Uterus (tissue), 3 donors: ENCODE measurements at regions not wholly inside any gene's neighbourhood (a gene's known extent, or its start where the extent isn't known, plus 50 kb on each side); places are given as distances from the start of the nearest gene placed in this dataset.

Source experiments
- DNase-seq, 2 donors: peaks; one replicate each; pipeline ENCODE4 v3.0.0-alpha.2; 2019 to 2020
- H3K27ac ChIP-seq, 2 donors: fragments of 200-600 bp; sonication (generic); 1 replicate in 1 of 2; 2 replicates in 1 of 2; pipeline ENCODE4 v1.5.1; 2016 to 2018
- H3K27me3 ChIP-seq, 2 donors: fragments of 200-600 bp; sonication (generic); one replicate each; pipeline ENCODE4 v1.5.1; 2018 to 2019; ENCODE audit warnings: control low read depth in 1 of 2
- H3K36me3 ChIP-seq, 2 donors: fragments of 200-600 bp; sonication (generic); one replicate each; pipeline ENCODE4 v1.5.1; 2019; ENCODE audit warnings: control low read depth in 1 of 2
- H3K4me1 ChIP-seq, 2 donors: fragments of 200-600 bp; sonication (generic); one replicate each; pipeline ENCODE4 v1.5.1; 2018 to 2019; ENCODE audit warnings: control low read depth in 1 of 2
- H3K4me3 ChIP-seq, 2 donors: fragments of 200-600 bp; sonication (generic); 1 replicate in 1 of 2; 2 replicates in 1 of 2; pipeline ENCODE4 v1.5.1; 2018 to 2019; ENCODE audit warnings: mild to moderate bottlenecking in 1 of 2
- H3K9me3 ChIP-seq, 2 donors: fragments of 200-600 bp; sonication (generic); one replicate each; pipeline ENCODE4 v1.5.1; 2019; ENCODE audit warnings: control low read depth in 1 of 2
- POLR2A ChIP-seq, 2 donors: fragments of 450-650 bp; IDR thresholded peaks; one replicate each; pipeline ENCODE4 v1.6.1; 2016; ENCODE audit warnings: antibody characterized with exemption in 2 of 2, mild to moderate bottlenecking in 1 of 2, moderate library complexity in 1 of 2
- intact Hi-C: fragments of 100-400 bp; cut with DNase I; formaldehyde crosslinking; loops from one replicate; pipeline ENCODE4 v1.15.1; 2023; ENCODE audit warnings: low total_unique reads
- TF ChIP-seq, protein P1 (sequence below), 4 experiments: fragments of 200-600 bp in 2 of 4; fragments of 450-650 bp in 2 of 4; sonication (generic) in 2 of 4; IDR thresholded peaks; one replicate each; pipeline ENCODE4 v1.5.1; 2016 to 2019; ENCODE audit warnings: antibody characterized with exemption in 4 of 4, mild to moderate bottlenecking in 2 of 4, moderate library complexity in 1 of 4
- donor health status: DM: yes; HTN: yes; CAD: no.

DNA sequence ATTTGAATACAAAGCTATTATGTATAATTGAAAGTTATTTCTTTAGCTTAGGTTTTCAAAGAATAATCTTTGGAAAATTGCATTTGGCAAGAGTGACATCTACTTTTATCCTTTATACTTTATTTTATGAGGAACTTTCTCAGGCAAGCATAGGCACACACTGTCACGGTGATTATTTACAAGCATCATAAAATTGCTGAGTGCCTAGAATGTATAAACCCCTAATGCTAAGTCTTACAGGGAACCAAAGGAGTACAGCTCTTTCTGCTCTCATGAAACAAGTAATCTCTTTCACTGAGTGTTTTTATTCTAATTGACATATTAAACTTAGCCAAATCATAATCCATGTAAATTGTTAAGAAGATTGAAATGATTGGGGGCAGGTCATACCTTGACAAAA is 154.9 kb downstream of the FSCB start:
- no peak for DNase-seq
- Histone ChIP-seq H3K9me3 (no peaks in the 10 kb centered on the region), H3K4me3 (no peak overlapping the region), H3K27ac (no peak overlapping the region), H3K27me3 (no peaks in the 10 kb centered on the region), H3K4me1 (no peaks in the 10 kb centered on the region), H3K36me3 (no peaks in the 10 kb centered on the region)
- TF ChIP-seq, protein P1, sequence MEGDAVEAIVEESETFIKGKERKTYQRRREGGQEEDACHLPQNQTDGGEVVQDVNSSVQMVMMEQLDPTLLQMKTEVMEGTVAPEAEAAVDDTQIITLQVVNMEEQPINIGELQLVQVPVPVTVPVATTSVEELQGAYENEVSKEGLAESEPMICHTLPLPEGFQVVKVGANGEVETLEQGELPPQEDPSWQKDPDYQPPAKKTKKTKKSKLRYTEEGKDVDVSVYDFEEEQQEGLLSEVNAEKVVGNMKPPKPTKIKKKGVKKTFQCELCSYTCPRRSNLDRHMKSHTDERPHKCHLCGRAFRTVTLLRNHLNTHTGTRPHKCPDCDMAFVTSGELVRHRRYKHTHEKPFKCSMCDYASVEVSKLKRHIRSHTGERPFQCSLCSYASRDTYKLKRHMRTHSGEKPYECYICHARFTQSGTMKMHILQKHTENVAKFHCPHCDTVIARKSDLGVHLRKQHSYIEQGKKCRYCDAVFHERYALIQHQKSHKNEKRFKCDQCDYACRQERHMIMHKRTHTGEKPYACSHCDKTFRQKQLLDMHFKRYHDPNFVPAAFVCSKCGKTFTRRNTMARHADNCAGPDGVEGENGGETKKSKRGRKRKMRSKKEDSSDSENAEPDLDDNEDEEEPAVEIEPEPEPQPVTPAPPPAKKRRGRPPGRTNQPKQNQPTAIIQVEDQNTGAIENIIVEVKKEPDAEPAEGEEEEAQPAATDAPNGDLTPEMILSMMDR (IDR thresholded peaks at IDR 0.05), result no peak
- no peak for TF ChIP-seq POLR2A (IDR thresholded peaks at IDR 0.05)
- intact Hi-C loops, result no loop called here

DNA sequence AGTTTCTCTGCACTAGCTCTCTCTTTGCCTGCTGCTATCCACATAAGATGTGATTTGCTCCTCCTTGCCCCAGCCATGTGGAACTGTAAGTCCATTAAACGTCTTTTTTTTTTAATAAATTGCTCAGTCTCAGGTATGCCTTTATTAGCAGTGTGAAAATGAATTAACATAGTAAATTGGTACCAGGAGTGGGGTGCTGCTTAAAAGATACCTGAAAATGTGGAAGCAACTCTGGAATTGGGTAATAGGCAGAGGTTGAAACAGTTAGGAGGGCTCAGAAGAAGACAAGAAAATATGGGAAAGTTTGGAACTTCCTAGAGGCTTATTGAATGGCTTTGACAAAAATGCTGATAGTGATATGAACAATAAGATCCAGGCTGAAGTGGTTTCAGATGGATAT is 159.8 kb downstream of the FSCB start:
- Histone ChIP-seq H3K9me3 (no peaks in the 10 kb centered on the region), H3K27me3 (no peaks in the 10 kb centered on the region), H3K4me1 (no peaks in the 10 kb centered on the region), H3K36me3 (no peaks in the 10 kb centered on the region), H3K27ac (no peak overlapping the region), H3K4me3 (no peak overlapping the region)
- no peak for DNase-seq
- intact Hi-C loops, result no loop called here
- TF ChIP-seq POLR2A (IDR thresholded peaks at IDR 0.05), result no peak
- TF ChIP-seq, protein P1 (IDR thresholded peaks at IDR 0.05), result no peak

DNA sequence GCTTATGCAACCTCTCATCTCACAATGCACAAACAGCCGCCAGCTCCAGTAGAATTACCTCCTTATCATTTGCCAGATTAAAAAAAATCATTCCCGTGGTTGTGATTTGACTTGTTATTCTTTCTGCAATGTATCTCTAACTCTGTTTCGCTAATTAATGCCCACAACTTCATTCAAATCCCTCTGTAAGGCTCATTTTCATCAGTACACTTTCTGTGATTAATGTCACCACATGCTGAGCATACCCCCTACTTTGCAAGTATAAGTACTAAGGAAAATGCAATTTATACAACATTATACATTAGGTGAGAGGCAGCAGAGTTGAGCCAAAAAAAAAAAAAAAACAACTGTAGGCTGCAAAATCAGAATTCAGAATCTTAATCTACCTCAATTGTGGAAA is 166.0 kb downstream of the FSCB start:
- no peaks in the 10 kb centered on the region for H3K4me1 ChIP-seq
- TF ChIP-seq POLR2A (IDR thresholded peaks at IDR 0.05), result no peak
- TF ChIP-seq, protein P1 (IDR thresholded peaks at IDR 0.05), result no peak
- intact Hi-C loops, result no loop called here

DNA sequence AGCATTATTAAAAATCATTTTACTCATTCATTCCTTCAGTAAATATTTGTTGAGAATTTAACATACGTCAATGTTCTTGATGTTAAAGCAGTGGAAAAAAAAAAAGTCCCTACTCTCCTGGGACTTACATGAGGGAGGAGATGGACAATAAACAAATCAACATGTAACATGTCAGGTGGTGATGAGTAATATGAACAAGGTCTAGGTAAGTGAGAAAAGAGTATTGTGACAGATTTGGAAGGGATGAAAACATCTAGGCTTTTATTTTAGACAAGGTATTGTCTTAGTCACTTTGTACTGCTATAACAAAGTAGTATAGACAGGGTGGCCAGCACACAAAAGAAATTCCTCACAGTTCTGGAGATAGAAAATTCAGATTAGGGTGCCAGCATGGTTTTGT is 167.2 kb downstream of the FSCB start:
- H3K27ac ChIP-seq, result no peak overlapping the region
- intact Hi-C loops, result no loop called here
- no peak overlapping the region for H3K4me3 ChIP-seq
- H3K4me1 ChIP-seq, result no peaks in the 10 kb centered on the region
- TF ChIP-seq, protein P1 (IDR thresholded peaks at IDR 0.05), result no peak
- TF ChIP-seq POLR2A (IDR thresholded peaks at IDR 0.05), result no peak
- DNase-seq, result no peak
- no peaks in the 10 kb centered on the region for H3K27me3 ChIP-seq
- no peaks in the 10 kb centered on the region for H3K36me3 ChIP-seq
- H3K9me3 ChIP-seq, result no peaks in the 10 kb centered on the region

More for the DNA sequence above, 166.0 kb downstream of the FSCB start:
- Histone ChIP-seq H3K36me3 (no peaks in the 10 kb centered on the region), H3K9me3 (no peaks in the 10 kb centered on the region), H3K27ac (no peak overlapping the region), H3K4me3 (no peak overlapping the region), H3K27me3 (no peaks in the 10 kb centered on the region)
- DNase-seq, result no peak

DNA sequence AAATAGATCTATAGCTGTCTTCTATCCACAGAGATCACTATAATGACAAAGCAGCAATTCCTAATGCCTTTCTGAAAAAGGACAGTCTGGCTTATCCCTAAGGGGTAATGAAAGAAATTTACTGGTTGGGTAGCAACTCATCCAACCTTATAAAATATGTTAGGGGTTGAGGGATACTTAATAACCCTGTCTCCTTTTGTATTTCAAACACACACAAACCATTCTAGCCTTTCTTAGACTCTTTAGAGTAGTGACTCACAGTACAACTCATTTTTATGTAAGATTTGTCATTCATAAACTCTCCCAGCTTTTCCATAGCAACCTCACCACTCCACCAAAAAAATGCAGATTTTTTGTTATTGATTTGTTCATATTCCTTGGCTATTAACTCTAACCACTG is 167.9 kb downstream of the FSCB start:
- no peak overlapping the region for H3K27ac ChIP-seq
- H3K36me3 ChIP-seq, result no peaks in the 10 kb centered on the region
- intact Hi-C loops, result no loop called here
- no peaks in the 10 kb centered on the region for H3K9me3 ChIP-seq
- DNase-seq, result no peak
- no peaks in the 10 kb centered on the region for H3K4me1 ChIP-seq
- no peak overlapping the region for H3K4me3 ChIP-seq
- no peaks in the 10 kb centered on the region for H3K27me3 ChIP-seq
- TF ChIP-seq, protein P1 (IDR thresholded peaks at IDR 0.05), result no peak
- no peak for TF ChIP-seq POLR2A (IDR thresholded peaks at IDR 0.05)
